B cell (primary cell): ENCODE measurements at regions not wholly inside any gene's neighbourhood (a gene's known extent, or its start where the extent isn't known, plus 50 kb on each side); places are given as distances from the start of the nearest gene placed in this dataset.

Experiments
- EZH2 ChIP-seq: IDR thresholded peaks from 2 replicates; pipeline ENCODE4 v1.6.1; 2012; ENCODE audit warnings: borderline replicate concordance, low read depth, mild to moderate bottlenecking, moderate library complexity, low read length; ENCODE audit not compliant: insufficient read depth, poor library complexity, severe bottlenecking
- TF ChIP-seq, protein P1 (sequence below): fragments of 200-600 bp; IDR thresholded peaks from one replicate; pipeline ENCODE4 v1.8.0; 2022; ENCODE audit warnings: antibody characterized with exemption, mild to moderate bottlenecking

- no peak for TF ChIP-seq EZH2
- TF ChIP-seq, protein P1, sequence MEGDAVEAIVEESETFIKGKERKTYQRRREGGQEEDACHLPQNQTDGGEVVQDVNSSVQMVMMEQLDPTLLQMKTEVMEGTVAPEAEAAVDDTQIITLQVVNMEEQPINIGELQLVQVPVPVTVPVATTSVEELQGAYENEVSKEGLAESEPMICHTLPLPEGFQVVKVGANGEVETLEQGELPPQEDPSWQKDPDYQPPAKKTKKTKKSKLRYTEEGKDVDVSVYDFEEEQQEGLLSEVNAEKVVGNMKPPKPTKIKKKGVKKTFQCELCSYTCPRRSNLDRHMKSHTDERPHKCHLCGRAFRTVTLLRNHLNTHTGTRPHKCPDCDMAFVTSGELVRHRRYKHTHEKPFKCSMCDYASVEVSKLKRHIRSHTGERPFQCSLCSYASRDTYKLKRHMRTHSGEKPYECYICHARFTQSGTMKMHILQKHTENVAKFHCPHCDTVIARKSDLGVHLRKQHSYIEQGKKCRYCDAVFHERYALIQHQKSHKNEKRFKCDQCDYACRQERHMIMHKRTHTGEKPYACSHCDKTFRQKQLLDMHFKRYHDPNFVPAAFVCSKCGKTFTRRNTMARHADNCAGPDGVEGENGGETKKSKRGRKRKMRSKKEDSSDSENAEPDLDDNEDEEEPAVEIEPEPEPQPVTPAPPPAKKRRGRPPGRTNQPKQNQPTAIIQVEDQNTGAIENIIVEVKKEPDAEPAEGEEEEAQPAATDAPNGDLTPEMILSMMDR: no peak
Measured at GRCh38 chrX:125404667-125405160, 85.0 kb downstream of the TEX13C start.
